HG02884 (cell line): ENCODE measurements at regions not wholly inside any gene's neighbourhood (a gene's known extent, or its start where the extent isn't known, plus 50 kb on each side); places are given as distances from the start of the nearest gene placed in this dataset.

Source experiments
- ATAC-seq: cut with Tn5 transposase; IDR thresholded peaks from one replicate; pipeline ENCODE4 v1.9.1; 2021; ENCODE audit warnings: mild to moderate bottlenecking, moderate library complexity; ENCODE audit not compliant: unreplicated experiment

DNA sequence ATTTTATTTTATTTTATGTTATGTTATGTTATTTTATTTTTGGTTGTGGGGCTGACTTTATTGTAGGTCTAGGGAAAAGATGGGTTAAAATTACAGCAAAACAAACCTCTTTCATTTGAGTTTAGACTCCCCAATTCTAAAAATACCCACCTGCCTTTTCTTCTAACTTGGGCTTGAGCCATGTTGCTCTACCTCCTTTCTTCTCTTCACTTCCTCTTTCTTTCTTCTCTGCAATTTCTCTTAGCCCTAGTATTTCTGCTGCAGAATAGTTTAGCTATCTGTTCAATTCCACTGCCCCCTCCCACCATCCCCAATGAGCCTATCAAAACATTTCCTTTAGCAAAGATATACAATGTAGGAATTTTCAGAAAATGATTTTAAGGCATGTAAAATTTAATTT is 653.3 kb downstream of the ARAP2 start:
- ATAC-seq: no peak

DNA sequence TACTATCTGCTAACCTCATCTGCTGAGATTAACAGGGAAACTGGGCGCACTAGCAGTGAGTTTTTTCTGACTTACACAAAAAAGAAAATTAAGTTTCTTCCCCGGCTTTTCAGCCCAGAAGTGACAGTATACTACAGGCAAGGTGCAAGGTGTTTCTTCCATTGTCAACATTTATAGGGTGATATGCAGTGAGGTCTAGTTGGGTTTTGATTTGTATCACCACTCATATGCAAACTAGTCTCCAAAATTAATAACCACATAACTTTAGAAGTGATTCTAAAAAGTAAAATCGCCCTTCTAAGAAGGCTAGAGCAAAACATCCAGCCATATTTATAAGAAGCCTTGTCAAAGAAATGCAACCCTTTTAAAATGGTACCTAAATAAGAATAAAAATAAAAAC is 640.1 kb downstream of the ARAP2 start:
- no peak for ATAC-seq

DNA sequence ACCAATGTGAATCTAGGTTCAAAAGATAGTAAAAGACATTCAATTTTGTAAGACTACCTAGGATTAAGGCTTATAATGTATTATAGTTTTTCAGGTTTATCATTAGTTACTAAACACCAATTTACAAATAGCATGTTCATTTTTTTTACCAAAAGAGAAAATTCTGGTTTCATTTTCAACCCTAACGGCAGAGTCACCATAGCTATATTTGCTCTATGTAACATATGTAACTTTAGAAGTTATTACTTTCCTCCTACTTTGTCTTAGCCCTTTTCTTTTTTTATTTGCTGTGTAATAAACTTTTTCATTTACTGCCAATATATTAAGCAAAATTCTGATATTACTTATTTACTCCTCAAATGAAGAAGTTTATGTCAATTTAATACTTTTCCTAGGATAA is 639.6 kb downstream of the ARAP2 start:
- no peak for ATAC-seq

DNA sequence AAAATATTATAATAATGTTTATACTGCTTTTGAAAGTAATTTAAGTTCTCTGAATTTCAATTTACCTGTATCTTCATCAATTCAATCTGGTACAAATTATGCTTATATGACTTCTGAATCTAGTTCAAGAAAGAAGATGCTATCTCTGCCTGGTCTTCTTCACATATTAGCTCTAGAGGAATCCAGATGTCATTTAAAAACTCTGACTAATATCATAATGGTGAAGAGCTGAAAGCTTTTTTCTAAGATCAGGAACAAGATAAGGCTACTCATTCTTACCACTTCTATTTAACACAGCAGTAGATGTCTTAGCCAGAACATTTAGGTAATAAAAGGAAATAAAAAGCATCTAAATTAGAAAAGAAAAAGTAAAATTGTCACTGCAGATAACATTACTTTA is 636.1 kb downstream of the ARAP2 start:
- no peak for ATAC-seq

DNA sequence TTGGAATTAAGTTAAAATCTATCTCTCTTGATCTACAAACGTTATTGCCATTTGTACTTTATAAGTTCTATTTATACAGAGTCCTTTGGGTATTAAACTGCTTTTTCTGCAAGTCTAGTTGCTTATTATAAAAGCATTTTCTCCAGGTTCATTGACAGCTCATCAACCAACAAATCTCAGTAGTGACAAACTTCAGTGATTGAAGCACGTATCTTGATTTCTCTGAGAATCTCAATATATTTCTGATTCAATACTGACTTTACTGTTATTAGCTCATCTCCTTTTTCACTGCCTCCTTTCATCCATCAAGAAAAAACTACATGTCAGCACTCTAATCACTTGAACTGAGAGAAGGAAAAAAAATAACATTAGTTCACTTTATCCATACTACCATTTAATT is 630.2 kb downstream of the ARAP2 start:
- ATAC-seq: no peak

DNA sequence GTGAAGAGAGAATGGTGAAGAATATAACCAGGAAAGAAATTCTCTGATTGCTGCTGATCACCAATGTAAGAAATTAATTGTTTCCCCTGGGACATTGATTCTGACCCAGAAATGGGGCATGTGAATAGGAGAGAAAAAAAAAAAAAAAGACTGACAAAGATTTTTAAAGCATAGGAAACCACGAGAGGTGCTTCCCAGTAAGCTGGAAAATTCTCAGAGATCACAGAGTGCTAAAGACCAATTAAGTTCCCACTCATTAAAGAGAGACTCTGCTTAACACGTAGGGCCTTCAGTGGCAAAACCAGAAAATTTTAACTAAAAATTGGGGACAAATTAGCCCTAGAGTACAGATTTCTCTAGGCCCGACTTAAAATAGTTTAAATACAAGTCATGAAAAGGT is 604.4 kb downstream of the ARAP2 start:
- ATAC-seq: no peak

DNA sequence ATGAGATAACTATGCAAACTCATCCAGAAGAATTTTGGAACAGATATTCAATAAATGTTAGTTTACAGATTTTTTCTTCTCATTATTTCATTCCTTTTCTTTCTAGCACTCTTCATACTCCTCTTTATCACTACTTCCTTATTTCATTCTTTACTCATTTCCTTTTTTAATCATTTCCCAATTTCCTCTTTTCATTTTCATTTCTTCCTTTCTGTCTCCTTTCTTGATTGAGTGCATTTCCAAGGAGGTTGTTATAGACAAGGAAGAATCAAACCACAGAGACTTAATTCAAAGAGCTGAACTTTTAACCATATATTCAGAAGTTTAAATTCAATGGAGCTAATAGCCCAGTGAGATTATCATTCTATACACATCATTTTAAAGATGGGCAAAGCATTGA is 600.7 kb downstream of the ARAP2 start:
- no peak for ATAC-seq

DNA sequence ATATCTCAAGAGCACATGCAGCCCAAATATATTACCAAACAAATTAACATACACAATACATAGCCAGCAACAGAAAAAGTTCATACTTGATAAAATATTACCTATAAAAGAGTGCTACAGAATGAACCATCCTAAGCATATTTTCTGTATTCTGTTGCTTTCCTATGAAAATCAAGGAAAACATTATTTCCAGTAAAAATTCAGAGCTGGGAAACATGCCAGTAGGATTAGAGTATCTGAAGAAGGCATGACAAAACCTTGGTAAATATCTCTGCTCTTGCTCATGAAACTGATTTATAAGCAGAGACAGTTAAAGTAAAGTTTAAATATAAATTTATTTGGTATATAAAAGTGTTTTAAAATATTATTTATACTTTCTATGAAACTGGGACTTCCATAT is 599.7 kb downstream of the ARAP2 start:
- ATAC-seq: no peak

DNA sequence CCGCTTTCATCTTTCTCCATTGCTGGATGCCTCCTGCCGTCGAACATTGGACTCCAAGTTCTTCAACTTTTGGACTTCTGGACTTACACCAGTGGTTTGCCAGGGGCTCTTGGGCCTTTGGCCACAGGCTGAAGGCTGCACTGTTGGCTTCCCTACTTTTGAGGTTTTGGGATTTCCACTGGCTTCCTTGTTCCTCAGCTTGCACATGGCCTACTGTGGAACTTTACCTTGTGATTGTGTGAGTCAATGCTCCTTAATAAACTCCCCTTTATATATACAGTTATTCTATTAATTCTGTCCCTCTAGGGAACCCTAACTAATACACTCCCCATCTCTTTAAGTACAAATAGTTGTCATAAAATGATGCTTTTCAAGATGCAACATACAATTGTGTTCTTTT is 595.3 kb downstream of the ARAP2 start:
- no peak for ATAC-seq

DNA sequence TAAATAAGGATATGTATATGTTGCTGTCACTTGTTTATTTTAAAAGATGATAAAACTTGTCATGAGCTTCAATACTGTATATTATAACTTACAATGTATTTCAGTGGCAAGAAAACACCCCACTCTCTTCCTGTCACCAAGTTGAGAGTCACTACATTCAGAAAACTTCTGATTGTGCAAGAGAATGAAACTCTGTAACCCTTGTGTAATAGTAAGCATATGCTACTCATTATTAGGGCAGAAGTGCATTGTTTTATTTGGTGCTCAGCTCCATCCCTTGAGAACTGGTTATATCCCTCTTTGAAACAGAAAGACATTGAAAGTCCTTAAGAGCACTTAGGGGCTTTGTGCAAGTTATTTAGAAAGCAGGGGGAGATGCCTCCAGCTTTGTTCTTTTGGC is 594.5 kb downstream of the ARAP2 start:
- no peak for ATAC-seq

DNA sequence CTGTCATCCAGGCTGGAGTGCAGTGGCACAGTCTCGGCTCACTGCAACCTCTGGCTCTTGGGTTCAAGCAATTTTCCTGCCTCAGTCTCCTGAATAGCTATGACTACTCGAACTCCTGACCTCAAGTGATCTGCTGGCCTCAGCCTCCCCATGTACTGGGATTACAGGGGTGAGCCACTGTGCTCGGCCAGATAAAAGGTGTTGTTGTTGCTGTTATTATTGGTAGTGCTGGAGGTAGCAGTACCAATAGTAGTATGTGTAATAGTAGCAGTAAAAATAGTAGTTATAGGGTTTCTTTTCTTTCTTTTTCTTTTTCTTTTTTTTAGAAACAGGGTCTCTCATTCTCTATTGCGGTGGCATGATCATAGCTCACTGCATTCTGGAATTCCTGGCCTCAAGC is 592.1 kb downstream of the ARAP2 start:
- ATAC-seq: no peak

DNA sequence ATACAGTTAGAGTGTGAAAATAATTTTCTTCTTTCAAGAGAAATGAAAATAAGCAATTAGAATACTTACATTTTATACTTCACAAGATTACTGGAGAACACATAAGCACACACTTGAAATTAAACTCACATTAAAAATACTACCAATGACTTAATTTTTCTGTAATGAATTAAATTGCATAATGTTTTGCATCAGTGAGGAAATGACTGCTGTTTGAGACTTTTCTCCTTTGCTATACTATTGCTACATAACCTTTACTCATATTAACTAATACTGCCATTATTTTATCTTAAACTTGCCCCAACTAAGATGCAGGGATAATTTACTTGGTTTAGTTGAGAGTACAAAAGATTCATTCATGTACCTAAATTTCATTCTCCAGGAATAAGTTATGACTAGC is 590.9 kb downstream of the ARAP2 start:
- ATAC-seq: no peak

DNA sequence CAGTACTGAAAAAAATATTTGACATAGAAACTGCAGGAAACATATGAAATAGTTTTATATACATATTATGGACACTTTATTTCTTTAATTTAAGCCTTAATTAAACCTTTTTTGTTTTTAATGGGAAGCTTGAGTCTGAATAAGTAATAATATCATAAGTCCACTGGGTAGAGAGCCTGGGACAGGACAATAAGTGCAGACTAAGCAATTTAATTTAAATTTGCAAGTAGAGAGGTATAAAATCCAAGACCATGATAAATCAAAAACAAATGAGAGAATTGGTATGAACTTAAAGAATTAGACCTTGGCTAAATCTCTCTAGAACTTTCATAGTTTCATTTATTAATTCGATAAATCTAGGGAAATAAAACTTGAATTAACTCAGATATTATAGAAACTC is 571.2 kb downstream of the ARAP2 start:
- no peak for ATAC-seq

DNA sequence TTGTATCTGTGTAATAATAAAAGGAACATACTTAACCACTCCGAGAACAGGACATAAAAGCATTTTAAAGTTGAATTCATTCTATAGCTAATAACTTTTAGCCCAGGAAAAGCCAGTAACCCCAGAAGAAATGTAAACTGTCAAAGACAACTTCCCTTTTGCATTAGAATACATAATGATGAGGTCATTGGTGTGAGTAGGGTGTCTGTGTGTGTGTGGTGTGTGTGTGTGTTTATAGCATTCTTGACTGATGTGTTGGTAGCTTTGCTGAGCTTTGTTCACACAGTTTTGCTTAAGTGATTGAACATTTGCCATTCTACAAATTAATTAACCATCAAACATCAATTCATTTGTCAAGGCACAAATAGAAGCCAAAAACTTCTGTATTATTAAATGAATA is 559.6 kb downstream of the ARAP2 start:
- no peak for ATAC-seq

DNA sequence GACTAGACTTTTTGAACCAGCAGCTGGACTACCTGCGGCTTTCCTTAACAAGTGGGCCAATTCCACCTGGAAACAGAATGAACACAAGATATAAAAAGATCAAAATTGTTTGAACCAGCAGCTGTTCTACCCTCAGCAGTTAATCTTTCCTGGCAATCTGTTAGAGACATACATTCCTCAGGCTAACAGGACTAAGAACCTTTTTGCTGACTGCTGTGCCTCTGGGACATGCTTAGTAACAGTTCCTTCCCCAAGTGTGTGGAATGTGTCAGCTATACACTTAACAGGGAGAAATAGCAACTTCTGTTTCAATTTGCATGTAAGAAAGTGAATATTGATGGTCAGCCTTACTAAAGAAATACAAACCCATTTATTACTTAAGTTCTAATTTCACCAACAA is 554.4 kb downstream of the ARAP2 start:
- no peak for ATAC-seq

DNA sequence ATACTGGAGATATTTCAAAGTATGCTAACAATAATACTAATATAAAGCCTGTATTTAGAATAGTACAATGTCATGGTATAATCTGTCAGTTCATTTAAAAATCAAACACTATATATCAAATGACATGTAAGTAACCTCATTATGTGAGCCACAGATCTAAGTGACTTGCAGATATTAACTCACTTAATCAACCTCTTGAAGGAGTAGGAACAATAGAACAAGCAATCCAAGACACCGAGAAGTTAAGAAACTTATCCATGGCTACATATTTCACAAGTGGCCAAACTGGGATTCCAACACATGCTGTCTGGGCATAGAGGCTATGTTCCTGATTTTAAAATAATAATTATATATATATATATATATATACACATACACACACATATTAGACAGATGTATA is 554.0 kb downstream of the ARAP2 start:
- ATAC-seq: no peak

DNA sequence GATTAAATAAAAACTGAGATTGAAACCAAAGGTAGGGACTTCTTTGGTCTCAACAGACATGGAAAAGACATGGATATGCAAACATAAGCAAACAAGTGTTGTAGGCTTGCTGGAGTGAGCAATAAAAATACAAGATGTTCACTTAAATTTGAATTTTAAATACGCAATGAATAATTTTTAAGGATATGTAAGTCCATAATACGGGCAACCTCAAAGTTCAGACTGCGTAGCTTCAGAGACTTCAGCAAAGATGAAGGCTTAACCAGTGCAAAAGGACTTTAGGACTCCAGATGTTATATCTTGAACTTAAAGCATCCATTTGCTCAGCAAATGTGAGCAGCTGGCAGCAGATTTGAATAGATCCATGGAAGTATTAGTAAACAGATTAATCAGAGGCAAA is 549.3 kb downstream of the ARAP2 start:
- ATAC-seq: no peak

DNA sequence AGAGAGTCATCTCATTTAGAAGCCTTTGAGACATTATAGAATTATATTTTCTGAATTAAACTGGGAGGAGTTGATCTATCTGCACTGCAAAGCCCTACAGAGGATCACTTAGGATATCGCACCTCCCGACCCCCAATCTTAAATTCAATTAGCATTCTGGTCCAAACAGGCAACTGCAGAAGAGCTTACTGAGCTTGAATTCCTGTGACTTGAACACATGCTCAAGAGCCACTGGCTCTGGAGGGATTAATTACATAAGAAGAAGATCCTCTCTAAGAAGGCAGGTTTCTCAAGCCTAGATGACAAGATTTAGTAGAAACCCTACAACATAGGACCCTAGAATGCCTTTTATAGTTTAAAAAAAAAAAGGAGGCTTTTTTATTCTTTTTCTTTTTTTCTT is 548.9 kb downstream of the ARAP2 start:
- no peak for ATAC-seq

DNA sequence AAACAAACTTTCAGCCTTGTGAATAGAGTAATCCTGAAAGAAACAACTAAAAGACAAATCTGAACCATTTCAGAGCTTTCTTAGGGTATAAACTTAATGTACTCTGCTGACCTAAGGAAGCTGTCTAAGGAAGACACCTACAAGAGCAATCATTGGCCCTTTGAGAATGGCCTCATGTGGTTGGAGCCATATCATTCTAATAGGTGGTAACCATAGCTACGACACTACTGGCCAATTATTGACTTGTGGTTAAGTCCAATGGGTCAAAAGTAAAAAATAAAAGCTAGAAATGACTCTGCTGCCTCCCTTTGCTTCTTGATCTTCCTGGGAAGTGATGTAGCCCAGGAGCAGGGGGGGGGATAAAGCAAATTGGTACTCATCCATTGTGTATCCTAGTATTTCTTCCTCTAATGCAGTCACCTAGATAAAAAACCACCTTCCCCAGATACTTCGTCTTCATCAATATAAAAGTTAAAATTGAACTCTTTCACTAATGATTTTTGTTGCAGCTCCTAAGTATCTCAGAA is 547.0 kb downstream of the ARAP2 start:
- peak; percentile 45 for ATAC-seq

DNA sequence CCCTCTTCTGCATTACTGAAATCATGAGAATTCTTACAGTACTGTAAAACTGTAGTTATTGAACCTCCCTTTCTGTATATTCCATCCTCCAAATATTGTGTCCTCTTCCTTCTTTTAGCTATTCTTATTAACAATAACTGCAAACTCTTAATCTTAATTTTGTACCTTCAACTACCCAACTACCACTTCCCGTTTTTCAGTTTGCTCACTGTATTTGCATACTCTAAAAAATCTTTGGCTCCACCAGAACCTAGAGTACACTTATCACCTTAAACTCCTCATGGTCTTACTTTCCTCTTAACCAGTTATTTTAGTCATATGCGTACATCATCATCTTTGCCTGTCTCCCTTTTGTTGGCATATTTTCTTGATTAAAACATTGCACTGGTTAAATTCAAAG is 543.7 kb downstream of the ARAP2 start:
- ATAC-seq: no peak

DNA sequence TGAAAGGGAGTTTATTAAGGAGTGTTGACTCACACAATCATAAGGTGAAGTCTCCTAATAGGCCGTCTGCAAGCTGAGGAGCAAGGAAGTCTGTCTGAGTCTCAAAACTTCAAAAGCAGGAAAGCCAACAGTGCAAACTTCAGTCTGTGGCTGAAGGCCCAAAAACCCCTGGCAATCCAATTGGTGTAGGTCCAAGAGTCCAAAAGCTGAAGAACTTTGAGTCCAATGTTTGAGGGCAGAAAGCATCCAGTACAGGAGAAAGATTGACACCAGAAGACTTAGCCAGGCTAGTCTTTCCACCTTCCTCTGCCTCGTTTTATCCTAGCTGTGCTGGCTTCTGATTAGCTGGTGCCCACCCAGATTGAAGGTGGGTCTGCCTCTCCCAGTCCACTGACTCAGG is 535.2 kb downstream of the ARAP2 start:
- ATAC-seq: no peak

DNA sequence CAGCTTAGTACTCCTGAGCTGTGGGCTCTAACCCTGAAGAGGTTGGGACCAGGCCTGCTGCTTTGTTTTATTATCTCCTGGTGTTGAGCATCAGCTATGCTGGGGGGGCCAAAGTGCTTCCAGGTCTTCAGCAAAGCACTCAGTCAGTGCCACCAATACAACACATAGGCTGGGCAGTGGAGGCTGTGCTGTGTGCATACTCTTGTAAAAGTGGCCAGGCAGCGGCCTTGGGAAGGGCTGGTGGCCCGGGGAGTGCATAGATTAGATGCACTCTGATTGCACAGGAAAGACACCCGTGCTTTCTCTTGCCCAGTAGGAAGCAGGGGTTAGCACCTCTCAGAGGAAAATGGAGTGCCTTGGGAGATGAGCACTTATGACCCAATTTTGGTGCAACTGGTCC is 534.0 kb downstream of the ARAP2 start:
- no peak for ATAC-seq

DNA sequence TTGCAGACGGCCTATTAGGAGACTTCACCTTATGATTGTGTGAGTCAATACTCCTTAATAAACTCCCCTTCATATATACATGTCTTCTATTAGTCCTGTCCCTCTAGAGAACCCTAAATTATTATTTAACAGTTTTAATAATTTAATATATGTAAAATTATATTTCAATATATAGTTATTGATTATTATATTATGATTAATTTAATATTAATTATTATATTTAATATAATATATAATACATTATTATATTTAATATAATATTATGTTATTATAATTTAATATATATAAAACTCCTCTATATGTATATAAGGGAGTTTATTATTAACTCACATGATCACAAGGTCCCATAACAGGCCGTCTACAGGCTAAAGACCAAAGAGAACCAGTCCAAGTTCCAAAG is 533.2 kb downstream of the ARAP2 start:
- no peak for ATAC-seq

DNA sequence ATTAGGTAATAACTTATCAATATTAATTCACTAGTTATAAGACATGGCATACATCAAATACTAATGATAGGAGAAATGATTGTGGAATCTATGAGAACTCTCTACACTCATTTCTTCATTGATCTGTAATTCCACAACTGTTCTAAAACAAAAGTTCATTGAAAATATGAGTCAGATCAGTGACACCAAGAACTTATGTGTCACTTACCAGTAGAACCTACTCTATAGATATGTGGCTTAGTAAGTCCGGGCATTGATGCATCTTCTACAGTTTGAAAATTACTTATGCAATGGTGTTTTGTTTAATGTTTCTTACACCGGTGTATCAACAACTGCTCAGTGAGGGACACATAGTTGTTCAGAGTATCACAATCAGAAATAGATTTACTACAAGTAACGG is 520.3 kb downstream of the ARAP2 start:
- no peak for ATAC-seq
